Ovary (tissue), 7 donors: ENCODE measurements at regions not wholly inside any gene's neighbourhood (a gene's known extent, or its start where the extent isn't known, plus 50 kb on each side); places are given as distances from the start of the nearest gene placed in this dataset.
"Not testable (repeated sequence)": the region's sequence is repeated elsewhere in the genome, so short reads cannot be mapped to it uniquely, and the experiment has no call there.

Experiments used
- DNase-seq, 5 donors: peaks; one replicate each; pipeline ENCODE4 v3.0.0-alpha.2; 2019 to 2020
- H3K27ac ChIP-seq, 2 donors: fragments of 200-600 bp; one replicate each; pipeline versions ENCODE4 v1.5.1 to v1.8.0; 2019 to 2022
- H3K27me3 ChIP-seq: fragments of 200-600 bp; one replicate; pipeline ENCODE4 v1.8.0; 2022
- H3K36me3 ChIP-seq: fragments of 200-600 bp; sonication (generic); one replicate; pipeline ENCODE4 v1.5.1; 2019
- H3K4me1 ChIP-seq: one replicate; pipeline ENCODE4 v1.8.1; 2013; ENCODE audit warnings: mild to moderate bottlenecking, moderate library complexity; ENCODE audit not compliant: insufficient read depth
- H3K4me3 ChIP-seq: fragments of 200-600 bp; sonication (generic); one replicate; pipeline ENCODE4 v1.5.1; 2017
- H3K9me3 ChIP-seq, 2 donors: fragments of 200-600 bp in 1 of 2; sonication (generic) in 1 of 2; one replicate each; pipeline versions ENCODE4 v1.5.1 to v1.8.1; 2013 to 2019; ENCODE audit warnings: mild to moderate bottlenecking in 1 of 2, moderate library complexity in 1 of 2
- EP300 ChIP-seq: sonication (generic); formaldehyde crosslinking; IDR thresholded peaks from one replicate; pipeline ENCODE4 v1.6.1; 2017; ENCODE audit warnings: antibody characterized with exemption
- POLR2A ChIP-seq: fragments of 450-650 bp; IDR thresholded peaks from one replicate; pipeline ENCODE4 v1.6.1; 2017; ENCODE audit warnings: antibody characterized with exemption, mild to moderate bottlenecking, moderate library complexity
- WGBS, 3 donors: extraction: QIAGEN DNeasy Blood & Tissue Kit in 1 of 3; methylation state at CpG; one replicate each; pipeline versions ENCODE4 v1.1.5 to v1.1.7; 2013 to 2017; 5-methylcytosine and 5-hydroxymethylcytosine counted together
- intact Hi-C, 4 donors: fragments of 100-400 bp; cut with DNase I; formaldehyde crosslinking; loops; one replicate each; pipeline versions ENCODE4 v1.11.0 to v1.15.1; 2022 to 2023
- TF ChIP-seq, protein P1 (sequence below), 3 donors: fragments of 450-650 bp in 2 of 3; fragments of 200-600 bp in 1 of 3; IDR thresholded peaks; one replicate each; pipeline versions ENCODE4 v1.5.1 to v1.8.0; 2016 to 2022; ENCODE audit warnings: antibody characterized with exemption in 3 of 3, mild to moderate bottlenecking in 1 of 3
- donor health status: DM: no; HTN: no; CAD: no; lungs with moderate emphysema.
- donor health status: DM: no; HTN: no; CAD: no.
- donor health status: Bipolar disorder and iron deficiency.
- donor health status: DM: no; HTN: no; CAD: no.
- donor health status: DM: yes; HTN: yes; CAD: no.

DNA sequence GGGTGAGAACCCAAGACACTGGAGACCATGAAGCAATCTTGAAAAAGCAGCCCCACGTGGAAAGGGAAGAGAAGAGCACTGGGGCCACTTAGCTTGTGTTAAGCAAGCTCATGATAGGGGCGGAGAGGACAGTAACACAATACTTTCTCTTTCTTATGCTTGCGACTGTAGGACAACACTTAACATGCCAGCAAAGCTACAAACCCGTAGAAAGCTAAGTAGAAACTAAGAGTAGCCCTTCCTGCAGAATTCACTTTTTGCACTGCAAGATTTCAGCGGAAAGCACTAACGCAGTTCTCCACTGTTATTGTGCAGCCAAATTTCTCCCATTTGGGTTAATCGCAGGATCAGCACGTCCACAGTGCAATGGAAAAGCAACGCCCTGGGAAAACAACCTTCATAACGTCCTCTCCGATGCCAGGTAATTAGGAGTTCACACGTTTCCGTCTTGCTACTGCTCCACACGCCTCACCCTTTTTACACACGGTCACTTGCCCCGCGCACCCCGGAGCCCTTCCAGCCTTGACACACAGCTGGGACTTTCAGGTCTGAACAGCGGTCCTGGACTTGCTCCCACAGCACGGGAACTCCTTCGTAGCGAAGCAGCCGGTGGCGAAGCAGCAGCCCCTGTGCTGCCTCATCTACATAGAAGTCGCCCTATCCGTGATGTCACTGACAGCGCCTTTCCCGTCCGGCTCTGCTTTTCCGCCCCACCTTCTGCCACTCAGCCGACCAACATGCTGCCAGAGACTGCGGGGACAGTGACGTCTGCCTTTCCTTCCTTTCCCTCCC is 148.6 kb downstream of the PPIAL4G start:
- no peaks in the 10 kb centered on the region for H3K4me1 ChIP-seq
- H3K27me3 ChIP-seq, result no peaks in the 10 kb centered on the region
- 0% methylated on average over 33 of the region's 33 CpGs for WGBS, 3 donors
- peak; percentile 40 to 73 (median 54) for DNase-seq
- H3K27ac ChIP-seq, result no peak overlapping the region
- H3K9me3 ChIP-seq, result no peaks in the 10 kb centered on the region
- peak overlapping the region; percentile 42 for H3K4me3 ChIP-seq
- TF ChIP-seq EP300 (no peak), POLR2A (no peak)
- TF ChIP-seq, protein P1, sequence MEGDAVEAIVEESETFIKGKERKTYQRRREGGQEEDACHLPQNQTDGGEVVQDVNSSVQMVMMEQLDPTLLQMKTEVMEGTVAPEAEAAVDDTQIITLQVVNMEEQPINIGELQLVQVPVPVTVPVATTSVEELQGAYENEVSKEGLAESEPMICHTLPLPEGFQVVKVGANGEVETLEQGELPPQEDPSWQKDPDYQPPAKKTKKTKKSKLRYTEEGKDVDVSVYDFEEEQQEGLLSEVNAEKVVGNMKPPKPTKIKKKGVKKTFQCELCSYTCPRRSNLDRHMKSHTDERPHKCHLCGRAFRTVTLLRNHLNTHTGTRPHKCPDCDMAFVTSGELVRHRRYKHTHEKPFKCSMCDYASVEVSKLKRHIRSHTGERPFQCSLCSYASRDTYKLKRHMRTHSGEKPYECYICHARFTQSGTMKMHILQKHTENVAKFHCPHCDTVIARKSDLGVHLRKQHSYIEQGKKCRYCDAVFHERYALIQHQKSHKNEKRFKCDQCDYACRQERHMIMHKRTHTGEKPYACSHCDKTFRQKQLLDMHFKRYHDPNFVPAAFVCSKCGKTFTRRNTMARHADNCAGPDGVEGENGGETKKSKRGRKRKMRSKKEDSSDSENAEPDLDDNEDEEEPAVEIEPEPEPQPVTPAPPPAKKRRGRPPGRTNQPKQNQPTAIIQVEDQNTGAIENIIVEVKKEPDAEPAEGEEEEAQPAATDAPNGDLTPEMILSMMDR (IDR thresholded peaks at IDR 0.05), result no peak
- intact Hi-C loops, result no loop called here
- H3K36me3 ChIP-seq, result no peaks in the 10 kb centered on the region

DNA sequence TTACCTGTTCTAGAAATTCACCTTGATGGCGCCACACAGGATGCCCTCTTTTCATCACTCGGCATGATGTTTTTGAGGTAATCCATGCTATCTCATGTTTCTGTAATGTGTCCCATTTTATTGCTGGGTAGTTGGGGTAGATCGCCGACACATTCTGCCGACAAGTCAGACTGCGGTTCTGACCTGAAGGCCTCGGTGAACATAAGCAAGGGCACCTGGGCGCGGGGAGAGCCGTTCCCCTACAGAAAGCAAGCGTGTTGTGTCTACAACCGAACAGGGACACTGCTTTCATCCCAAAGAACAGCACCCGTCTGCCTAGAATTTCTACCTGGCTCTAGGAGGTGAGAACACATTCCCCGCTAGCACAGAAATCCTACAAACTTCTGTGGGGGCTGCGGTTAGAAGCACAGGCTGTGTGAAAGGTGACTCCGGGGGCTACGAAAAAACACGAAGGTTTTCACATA is 149.2 kb downstream of the PPIAL4G start:
- H3K4me1 ChIP-seq, result no peaks in the 10 kb centered on the region
- 11 to 19% (median 11%) methylated on average over 18 of the region's 18 CpGs for WGBS, 3 donors
- H3K27me3 ChIP-seq, result no peaks in the 10 kb centered on the region
- H3K9me3 ChIP-seq, result no peaks in the 10 kb centered on the region
- H3K4me3 ChIP-seq, result peak overlapping the region; percentile 42
- H3K36me3 ChIP-seq, result no peaks in the 10 kb centered on the region
- no peak overlapping the region for H3K27ac ChIP-seq
- intact Hi-C loops, result no loop called here
- DNase-seq, result no peak
- TF ChIP-seq EP300 (no peak), POLR2A (no peak)
- TF ChIP-seq, protein P1 (IDR thresholded peaks at IDR 0.05), result no peak

DNA sequence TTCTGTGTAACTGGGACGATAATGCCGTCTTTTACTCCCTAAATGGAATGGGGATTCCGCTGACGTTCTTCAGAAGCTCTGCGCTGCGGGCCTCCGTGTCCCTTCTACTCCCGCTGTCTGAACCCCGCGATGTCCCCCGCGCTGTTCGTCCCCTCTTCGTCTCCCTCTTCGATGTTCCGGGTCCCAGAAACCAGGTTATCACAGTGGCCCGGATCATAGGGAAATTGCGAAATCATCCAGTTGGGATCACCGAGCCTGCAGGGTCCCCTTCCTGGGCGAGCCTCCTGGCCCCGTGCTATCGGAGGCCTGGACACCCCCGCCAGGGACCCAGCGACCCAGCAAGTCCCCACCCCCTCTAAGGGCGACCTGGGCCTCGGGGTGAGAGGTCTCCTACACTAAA is 154.2 kb downstream of the PPIAL4G start:
- no peaks in the 10 kb centered on the region for H3K4me1 ChIP-seq
- H3K27me3 ChIP-seq, result no peaks in the 10 kb centered on the region
- H3K9me3 ChIP-seq, result peaks cover 0 to 4% of the 10 kb centered on the region in 2 donors
- no peak overlapping the region for H3K27ac ChIP-seq
- intact Hi-C loops, result no loop called here
- no peak for TF ChIP-seq EP300
- no peak for TF ChIP-seq POLR2A
- TF ChIP-seq, protein P1 (IDR thresholded peaks at IDR 0.05), result no peak
- no peak for DNase-seq
- no peak overlapping the region for H3K4me3 ChIP-seq
- no peaks in the 10 kb centered on the region for H3K36me3 ChIP-seq
- WGBS, 3 donors, result 30 to 78% (median 54%) methylated on average over 26 of the region's 26 CpGs

DNA sequence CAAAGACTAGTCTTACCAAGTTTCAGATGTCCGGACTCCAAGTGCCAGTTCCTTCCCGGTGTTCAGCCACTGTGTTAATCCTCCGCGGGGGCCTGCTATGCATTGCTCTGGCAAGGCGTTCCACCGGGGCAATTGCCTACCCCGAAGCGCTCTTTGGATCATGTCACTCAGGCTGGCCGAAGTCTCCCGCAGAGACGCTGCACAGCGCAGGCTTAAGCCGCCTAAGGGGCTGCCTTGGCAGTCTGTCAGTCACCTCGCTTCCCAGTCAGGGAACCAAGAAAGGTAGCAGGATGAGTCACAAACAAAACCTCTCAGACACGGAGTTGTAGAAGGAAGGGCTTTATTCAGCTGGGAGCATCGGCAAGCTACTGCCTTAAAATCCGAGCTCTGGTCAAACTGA is 158.1 kb downstream of the PPIAL4G start:
- intact Hi-C loops, H3K27me3 ChIP-seq, H3K4me3 ChIP-seq, H3K36me3 ChIP-seq, H3K4me1 ChIP-seq, H3K27ac ChIP-seq, DNase-seq, H3K9me3 ChIP-seq: not testable (repeated sequence)
- 92 to 94% (median 93%) methylated on average over 17 of the region's 17 CpGs for WGBS, 3 donors

DNA sequence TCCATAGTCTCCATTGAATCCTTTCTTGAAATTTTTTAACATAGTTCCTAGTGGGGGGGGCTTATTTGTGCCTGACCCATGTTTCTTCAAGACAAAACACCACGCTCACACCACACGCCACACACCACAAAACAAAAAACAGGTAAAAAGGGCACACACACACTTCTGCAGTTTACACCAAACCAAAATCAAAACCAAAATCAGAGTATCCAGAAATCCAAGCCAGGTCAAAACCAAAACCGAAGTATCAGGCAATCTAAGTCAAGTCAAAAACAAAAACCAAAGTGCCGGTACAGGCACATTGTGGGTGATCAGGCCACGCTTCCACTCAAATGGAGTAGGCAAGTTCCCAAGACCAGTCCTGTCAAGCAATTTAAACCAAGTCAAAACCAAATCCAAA is 158.6 kb downstream of the PPIAL4G start:
- H3K4me1 ChIP-seq, H3K4me3 ChIP-seq, H3K9me3 ChIP-seq, DNase-seq, H3K27me3 ChIP-seq, intact Hi-C loops, H3K27ac ChIP-seq, H3K36me3 ChIP-seq: not testable (repeated sequence)
- WGBS, 3 donors, result 87 to 94% (median 94%) methylated on average over 5 of the region's 5 CpGs

DNA sequence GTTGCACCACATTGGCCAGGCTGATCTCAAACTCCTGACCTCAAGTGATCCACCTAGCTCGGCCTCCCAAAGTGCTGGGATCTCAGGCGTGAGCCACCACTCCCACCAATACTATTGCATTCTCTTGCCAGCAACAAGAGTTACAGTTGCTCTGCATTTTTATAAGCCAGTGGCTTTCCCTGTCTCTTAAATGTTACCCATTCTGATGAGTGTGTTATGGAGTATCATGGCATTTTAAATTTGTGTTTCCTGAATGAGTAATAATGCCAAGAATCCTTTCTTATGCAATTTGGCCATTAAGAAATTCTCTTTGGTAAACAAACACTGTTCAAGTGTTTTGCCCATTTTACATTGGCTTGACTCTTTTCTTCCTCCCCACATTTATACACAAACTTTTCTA is 163.0 kb downstream of the PPIAL4G start:
- WGBS, 3 donors, result 93 to 95% (median 94%) methylated on average over 2 of the region's 2 CpGs
- H3K9me3 ChIP-seq, H3K36me3 ChIP-seq, DNase-seq, H3K4me1 ChIP-seq, H3K27ac ChIP-seq, intact Hi-C loops, H3K4me3 ChIP-seq, H3K27me3 ChIP-seq: not testable (repeated sequence)
